GM23338 (cell line): ENCODE measurements at regions not wholly inside any gene's neighbourhood (a gene's known extent, or its start where the extent isn't known, plus 50 kb on each side); places are given as distances from the start of the nearest gene placed in this dataset.

Experiments used
- ATAC-seq: fragments of 200-7000 bp; cut with Tn5 transposase; 3 replicates; pipeline ENCODE4 v1.9.1; 2020
- DNase-seq: peaks from one replicate; pipeline ENCODE4 v3.0.0-alpha.2; 2015; ENCODE audit warnings: low spot score
- H2AFZ ChIP-seq: fragments of 200-600 bp; sonication (generic); 2 replicates; pipeline ENCODE4 v1.8.0; 2016; ENCODE audit warnings: antibody characterized with exemption, mild to moderate bottlenecking, moderate library complexity
- H3F3A ChIP-seq: fragments of 200-600 bp; sonication (generic); replicated peaks from 2 replicates; pipeline ENCODE4 v1.8.0; 2017; ENCODE audit warnings: antibody characterized with exemption, mixed run types, low read depth
- H3K27ac ChIP-seq: fragments of 200-600 bp; sonication (generic); 2 replicates; pipeline ENCODE4 v1.6.1; 2016; ENCODE audit warnings: low read depth
- H3K27me3 ChIP-seq: fragments of 200-600 bp; sonication (generic); 2 replicates; pipeline ENCODE4 v1.8.0; 2016; ENCODE audit warnings: mild to moderate bottlenecking, mixed run types, moderate library complexity; ENCODE audit not compliant: insufficient read depth
- H3K36me3 ChIP-seq: fragments of 200-600 bp; sonication (generic); 2 replicates; pipeline ENCODE4 v1.8.0; 2016; ENCODE audit warnings: mild to moderate bottlenecking; ENCODE audit not compliant: insufficient read depth
- H3K4me1 ChIP-seq: fragments of 200-600 bp; sonication (generic); 2 replicates; pipeline ENCODE4 v1.8.0; 2016; ENCODE audit warnings: mild to moderate bottlenecking, moderate library complexity; ENCODE audit not compliant: insufficient read depth
- H3K4me2 ChIP-seq: fragments of 200-600 bp; sonication (generic); 2 replicates; pipeline ENCODE4 v1.7.1; 2017; ENCODE audit warnings: mixed run types
- H3K4me3 ChIP-seq: fragments of 200-600 bp; sonication (generic); 2 replicates; pipeline ENCODE4 v1.6.1; 2016; ENCODE audit warnings: mixed run types
- H3K79me2 ChIP-seq: fragments of 200-600 bp; sonication (generic); replicated peaks from 2 replicates; pipeline ENCODE4 v1.8.0; 2017; ENCODE audit warnings: mild to moderate bottlenecking; ENCODE audit not compliant: insufficient read depth
- H3K9me2 ChIP-seq: fragments of 200-600 bp; sonication (generic); 2 replicates; pipeline ENCODE4 v1.8.0; 2017; ENCODE audit not compliant: insufficient read depth
- H4K20me1 ChIP-seq: fragments of 200-600 bp; sonication (generic); replicated peaks from 2 replicates; pipeline ENCODE4 v1.8.0; 2017; ENCODE audit warnings: mild to moderate bottlenecking; ENCODE audit not compliant: insufficient read depth
- H3K27ac Mint-ChIP-seq: 2 replicates; pipeline ENCODE4 v1.8.0; 2020; ENCODE audit warnings: inconsistent platforms, mild to moderate bottlenecking, moderate library complexity, mixed read lengths
- H3K27me3 Mint-ChIP-seq: 3 replicates; pipeline ENCODE4 v1.8.0; 2022; ENCODE audit warnings: low read depth, mild to moderate bottlenecking, moderate library complexity, mixed read lengths, inconsistent platforms; ENCODE audit not compliant: insufficient read depth, poor library complexity
- H3K36me3 Mint-ChIP-seq: 3 replicates; pipeline ENCODE4 v1.8.0; 2021; ENCODE audit warnings: low read depth, mild to moderate bottlenecking, inconsistent platforms, moderate library complexity, mixed read lengths
- H3K4me1 Mint-ChIP-seq: 3 replicates; pipeline ENCODE4 v1.8.0; 2020; ENCODE audit warnings: mild to moderate bottlenecking, inconsistent platforms, mixed read lengths
- H3K4me3 Mint-ChIP-seq: 3 replicates; pipeline ENCODE4 v1.8.0; 2021; ENCODE audit warnings: moderate library complexity, mild to moderate bottlenecking, inconsistent platforms, mixed read lengths
- H3K9me3 Mint-ChIP-seq: 3 replicates; pipeline ENCODE4 v1.8.0; 2020; ENCODE audit warnings: moderate library complexity, mild to moderate bottlenecking, inconsistent platforms, mixed read lengths
- CREB1 ChIP-seq: fragments of 250-450 bp; sonication (Bioruptor Pico); IDR thresholded peaks from 2 replicates; pipeline ENCODE4 v1.5.0; 2020; ENCODE audit warnings: low read depth, mild to moderate bottlenecking, moderate library complexity
- CTCF ChIP-seq, 2 experiments: fragments of 200-600 bp in 1 of 2; sonication (generic) in 1 of 2; conservative IDR thresholded peaks; 2 replicates each; pipeline versions ENCODE4 v1.5.1 to v1.6.1; 2016 to 2017; ENCODE audit warnings: antibody characterized with exemption in 2 of 2, low read depth in 2 of 2, mild to moderate bottlenecking in 2 of 2, moderate library complexity in 1 of 2
- ETS1 ChIP-seq: IDR thresholded peaks from 2 replicates; pipeline ENCODE4 v1.6.1; 2016; ENCODE audit warnings: antibody characterized with exemption
- EZH2 ChIP-seq: fragments of 200-600 bp; sonication (generic); IDR thresholded peaks from one replicate; pipeline ENCODE4 v1.8.0; 2017; ENCODE audit warnings: antibody characterized with exemption, mild to moderate bottlenecking, low read depth; ENCODE audit not compliant: unreplicated experiment
- EZH2phosphoT487 ChIP-seq: fragments of 200-600 bp; sonication (generic); IDR thresholded peaks from one replicate; pipeline ENCODE4 v1.8.1; 2018; ENCODE audit warnings: antibody characterized with exemption; ENCODE audit not compliant: unreplicated experiment
- JUNB ChIP-seq: IDR thresholded peaks from one replicate; pipeline ENCODE4 v1.6.1; 2016; ENCODE audit warnings: antibody characterized with exemption; ENCODE audit not compliant: unreplicated experiment
- NANOG ChIP-seq: IDR thresholded peaks from 2 replicates; pipeline ENCODE4 v1.6.1; 2016; ENCODE audit warnings: antibody characterized with exemption, borderline replicate concordance
- POLR2AphosphoS5 ChIP-seq: IDR thresholded peaks from 2 replicates; pipeline ENCODE4 v1.6.1; 2016; ENCODE audit warnings: antibody characterized with exemption, low read depth
- REST ChIP-seq: IDR thresholded peaks from one replicate; pipeline ENCODE4 v1.6.1; 2018; ENCODE audit warnings: antibody characterized with exemption; ENCODE audit not compliant: unreplicated experiment
- STAT1 ChIP-seq: IDR thresholded peaks from one replicate; pipeline ENCODE4 v1.6.1; 2016; ENCODE audit warnings: antibody characterized with exemption; ENCODE audit not compliant: unreplicated experiment
- ZNF114 ChIP-seq: fragments of 250-450 bp; sonication (Bioruptor Pico); IDR thresholded peaks from 2 replicates; pipeline ENCODE4 v1.5.0; 2020; ENCODE audit warnings: mild to moderate bottlenecking, moderate library complexity
- ZNF331 ChIP-seq: fragments of 250-450 bp; sonication (Bioruptor Pico); IDR thresholded peaks from 2 replicates; pipeline ENCODE4 v1.5.0; 2020; ENCODE audit warnings: low read depth, mild to moderate bottlenecking, moderate library complexity
- ZNF462 ChIP-seq: fragments of 250-450 bp; sonication (Bioruptor Pico); IDR thresholded peaks from 2 replicates; pipeline ENCODE4 v1.5.0; 2020; ENCODE audit warnings: mild to moderate bottlenecking, moderate library complexity

- Mint-ChIP-seq H3K4me3 (no peak overlapping the region), H3K36me3 (peaks cover 29% of the 10 kb centered on the region; the same call in 2 of the 3 replicates), H3K9me3 (peaks cover 28% of the 10 kb centered on the region), H3K27ac (no peak overlapping the region), H3K4me1 (peaks cover 2% of the 10 kb centered on the region; the same call in 1 of the 3 replicates), H3K27me3 (peaks cover 4% of the 10 kb centered on the region)
- no peak for DNase-seq
- Histone ChIP-seq H2AFZ (no peak overlapping the region), H3K27me3 (no peaks in the 10 kb centered on the region), H3K9me2 (0 out of 2 replicates have a peak, but pooled peaks cover 4% of the 10 kb centered on the region), H3F3A (no peaks in the 10 kb centered on the region), H3K4me2 (no peak overlapping the region), H4K20me1 (no peaks in the 10 kb centered on the region), H3K36me3 (no peaks in the 10 kb centered on the region), H3K4me3 (no peak overlapping the region), H3K27ac (no peak overlapping the region), H3K79me2 (no peaks in the 10 kb centered on the region), H3K4me1 (no peaks in the 10 kb centered on the region)
- TF ChIP-seq EZH2, result no peak
- no peak for TF ChIP-seq ETS1
- no peak for TF ChIP-seq EZH2phosphoT487
- no peak for TF ChIP-seq REST
- no peak for TF ChIP-seq ZNF462
- no peak for TF ChIP-seq CTCF (conservative IDR thresholded peaks at IDR 0.05; ENCODE audit: low read depth in 2 of 2)
- TF ChIP-seq JUNB, result no peak
- TF ChIP-seq ZNF114, result no peak
- no peak for TF ChIP-seq NANOG
- TF ChIP-seq STAT1, result no peak
- no peak for TF ChIP-seq CREB1
- no peak for TF ChIP-seq ZNF331 (CRISPR knock-in tag)
- no peak for TF ChIP-seq POLR2AphosphoS5
- no peak for ATAC-seq
Observed at GRCh38 chr1:79133774-79134364, 127.3 kb upstream of the ADGRL4 start.
